Smooth muscle cell (in vitro differentiated cells): ENCODE measurements at regions not wholly inside any gene's neighbourhood (a gene's known extent, or its start where the extent isn't known, plus 50 kb on each side); places are given as distances from the start of the nearest gene placed in this dataset.

Experiments
- DNase-seq: peaks from one replicate; lab custom pipeline; 2025; ENCODE audit not compliant: unreplicated experiment; lab: John Stamatoyannopoulos, UW
- H2AFZ ChIP-seq: fragments of 200-600 bp; sonication (generic); 2 replicates; pipeline ENCODE4 v1.6.0; 2016; ENCODE audit warnings: antibody characterized with exemption, low read depth, mild to moderate bottlenecking
- H3F3A ChIP-seq: fragments of 200-600 bp; sonication (generic); 2 replicates; pipeline ENCODE4 v1.6.0; 2017; ENCODE audit warnings: antibody characterized with exemption, low read depth
- H3K27ac ChIP-seq: fragments of 200-600 bp; sonication (generic); 2 replicates; pipeline ENCODE4 v1.5.1; 2016; ENCODE audit warnings: low read depth, mild to moderate bottlenecking
- H3K27me3 ChIP-seq: fragments of 200-600 bp; sonication (generic); 2 replicates; pipeline ENCODE4 v1.6.1; 2016; ENCODE audit warnings: low read depth, mild to moderate bottlenecking
- H3K36me3 ChIP-seq: fragments of 200-600 bp; sonication (generic); 2 replicates; pipeline ENCODE4 v1.5.1; 2016; ENCODE audit warnings: low read depth
- H3K4me1 ChIP-seq: fragments of 200-600 bp; sonication (generic); 2 replicates; pipeline ENCODE4 v1.5.1; 2016; ENCODE audit warnings: low read depth
- H3K4me2 ChIP-seq: fragments of 200-600 bp; sonication (generic); 2 replicates; pipeline ENCODE4 v1.6.0; 2016; ENCODE audit warnings: mild to moderate bottlenecking
- H3K4me3 ChIP-seq: fragments of 200-600 bp; sonication (generic); 2 replicates; pipeline ENCODE4 v1.5.1; 2016; ENCODE audit warnings: mild to moderate bottlenecking
- H3K79me2 ChIP-seq: fragments of 200-600 bp; sonication (generic); 2 replicates; pipeline ENCODE4 v1.6.0; 2016; ENCODE audit warnings: low read depth, mild to moderate bottlenecking
- H3K9ac ChIP-seq: fragments of 200-600 bp; sonication (generic); 2 replicates; pipeline ENCODE4 v1.6.0; 2016; ENCODE audit warnings: low read depth
- H3K9me3 ChIP-seq: fragments of 200-600 bp; sonication (generic); replicated peaks from 2 replicates; pipeline ENCODE4 v1.5.1; 2016; ENCODE audit warnings: low read depth
- H4K20me1 ChIP-seq: fragments of 200-600 bp; sonication (generic); 2 replicates; pipeline ENCODE4 v1.6.0; 2016; ENCODE audit warnings: low read depth
- WGBS: methylation state at CpG from one replicate; pipeline ENCODE4 v1.1.7; 2016; ENCODE audit warnings: low lambda C conversion rate; 5-methylcytosine and 5-hydroxymethylcytosine counted together
- TF ChIP-seq, protein P1 (sequence below): fragments of 200-600 bp; sonication (generic); IDR thresholded peaks from 2 replicates; pipeline ENCODE4 v1.5.1; 2017; ENCODE audit warnings: borderline replicate concordance, mild to moderate bottlenecking, antibody characterized with exemption; ENCODE audit not compliant: insufficient read depth, poor library complexity, severe bottlenecking

- H3K4me3 ChIP-seq, result no peak overlapping the region
- H3K36me3 ChIP-seq, result no peaks in the 10 kb centered on the region
- no peaks in the 10 kb centered on the region for H3K27me3 ChIP-seq
- H2AFZ ChIP-seq, result peak overlapping the region; percentile 29
- TF ChIP-seq, protein P1, sequence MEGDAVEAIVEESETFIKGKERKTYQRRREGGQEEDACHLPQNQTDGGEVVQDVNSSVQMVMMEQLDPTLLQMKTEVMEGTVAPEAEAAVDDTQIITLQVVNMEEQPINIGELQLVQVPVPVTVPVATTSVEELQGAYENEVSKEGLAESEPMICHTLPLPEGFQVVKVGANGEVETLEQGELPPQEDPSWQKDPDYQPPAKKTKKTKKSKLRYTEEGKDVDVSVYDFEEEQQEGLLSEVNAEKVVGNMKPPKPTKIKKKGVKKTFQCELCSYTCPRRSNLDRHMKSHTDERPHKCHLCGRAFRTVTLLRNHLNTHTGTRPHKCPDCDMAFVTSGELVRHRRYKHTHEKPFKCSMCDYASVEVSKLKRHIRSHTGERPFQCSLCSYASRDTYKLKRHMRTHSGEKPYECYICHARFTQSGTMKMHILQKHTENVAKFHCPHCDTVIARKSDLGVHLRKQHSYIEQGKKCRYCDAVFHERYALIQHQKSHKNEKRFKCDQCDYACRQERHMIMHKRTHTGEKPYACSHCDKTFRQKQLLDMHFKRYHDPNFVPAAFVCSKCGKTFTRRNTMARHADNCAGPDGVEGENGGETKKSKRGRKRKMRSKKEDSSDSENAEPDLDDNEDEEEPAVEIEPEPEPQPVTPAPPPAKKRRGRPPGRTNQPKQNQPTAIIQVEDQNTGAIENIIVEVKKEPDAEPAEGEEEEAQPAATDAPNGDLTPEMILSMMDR, result no peak
- peaks cover 16% of the 10 kb centered on the region for H3F3A ChIP-seq
- no peak overlapping the region for H3K27ac ChIP-seq
- H3K4me1 ChIP-seq, result peaks cover 10% of the 10 kb centered on the region
- no peaks in the 10 kb centered on the region for H4K20me1 ChIP-seq
- no peak overlapping the region for H3K4me2 ChIP-seq
- no peak overlapping the region for H3K9ac ChIP-seq
- no peaks in the 10 kb centered on the region for H3K9me3 ChIP-seq
- DNase-seq, result no peak
- H3K79me2 ChIP-seq, result no peaks in the 10 kb centered on the region
- 97% methylated on average over 3 of the region's 3 CpGs for WGBS
Measured at GRCh38 chr12:114894076-114894475, 210.1 kb upstream of the TBX3 start.

- H3K4me2 ChIP-seq, result no peak overlapping the region
- no peaks in the 10 kb centered on the region for H4K20me1 ChIP-seq
- H3K27ac ChIP-seq, result no peak overlapping the region
- TF ChIP-seq, protein P1, result no peak
- H3K79me2 ChIP-seq, result no peaks in the 10 kb centered on the region
- H3K36me3 ChIP-seq, result no peaks in the 10 kb centered on the region
- DNase-seq, result no peak
- H3K27me3 ChIP-seq, result no peaks in the 10 kb centered on the region
- H2AFZ ChIP-seq, result no peak overlapping the region
- H3K4me1 ChIP-seq, result no peaks in the 10 kb centered on the region
- H3K9me3 ChIP-seq, result no peaks in the 10 kb centered on the region
- no peaks in the 10 kb centered on the region for H3F3A ChIP-seq
- no peak overlapping the region for H3K9ac ChIP-seq
- no peak overlapping the region for H3K4me3 ChIP-seq
- 96% methylated on average over 2 of the region's 2 CpGs for WGBS
Measured at GRCh38 chr12:114888928-114889584, 205.1 kb upstream of the TBX3 start.

GRCh38 chr12:114888448-114888847, 204.5 kb upstream of the TBX3 start:
- Histone ChIP-seq H2AFZ (no peak overlapping the region), H3K27ac (no peak overlapping the region), H3K9me3 (no peaks in the 10 kb centered on the region), H4K20me1 (no peaks in the 10 kb centered on the region), H3F3A (no peaks in the 10 kb centered on the region), H3K4me2 (no peak overlapping the region), H3K9ac (no peak overlapping the region), H3K79me2 (no peaks in the 10 kb centered on the region), H3K4me1 (no peaks in the 10 kb centered on the region), H3K36me3 (no peaks in the 10 kb centered on the region), H3K27me3 (no peaks in the 10 kb centered on the region), H3K4me3 (no peak overlapping the region)
- TF ChIP-seq, protein P1, result no peak
- no peak for DNase-seq
- 79% methylated on average over 1 of the region's 1 CpG for WGBS

DNA sequence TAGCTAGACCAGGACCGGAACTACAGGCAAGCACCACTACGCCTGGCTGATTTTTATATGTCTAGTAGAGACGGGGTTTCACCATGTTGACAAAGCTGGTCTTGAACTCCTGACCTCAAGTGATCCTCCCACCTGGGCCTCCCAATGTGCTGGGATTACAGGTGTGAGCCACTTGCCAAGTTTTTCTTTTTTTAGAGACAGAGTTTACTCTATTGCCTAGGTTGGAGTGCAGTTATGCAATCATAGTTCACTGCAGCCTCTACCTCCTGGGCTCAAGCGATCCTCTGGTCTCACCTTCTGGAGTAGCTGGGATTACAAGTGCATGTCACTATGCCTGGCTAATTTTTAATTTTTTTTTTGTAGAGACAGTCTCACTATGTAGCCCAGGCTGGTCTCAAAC, 201.5 kb upstream of the TBX3 start:
- WGBS, result 91% methylated on average over 4 of the region's 4 CpGs
- no peaks in the 10 kb centered on the region for H3K9me3 ChIP-seq
- H3K27ac ChIP-seq, result no peak overlapping the region
- H4K20me1 ChIP-seq, result no peaks in the 10 kb centered on the region
- no peak overlapping the region for H3K4me2 ChIP-seq
- no peaks in the 10 kb centered on the region for H3K4me1 ChIP-seq
- H3K4me3 ChIP-seq, result no peak overlapping the region
- H3K27me3 ChIP-seq, result no peaks in the 10 kb centered on the region
- TF ChIP-seq, protein P1, result no peak
- no peaks in the 10 kb centered on the region for H3K79me2 ChIP-seq
- no peak overlapping the region for H2AFZ ChIP-seq
- no peaks in the 10 kb centered on the region for H3F3A ChIP-seq
- no peaks in the 10 kb centered on the region for H3K36me3 ChIP-seq
- no peak overlapping the region for H3K9ac ChIP-seq
- DNase-seq, result no peak
